HG02840 (cell line): ENCODE measurements at regions not wholly inside any gene's neighbourhood (a gene's known extent, or its start where the extent isn't known, plus 50 kb on each side); places are given as distances from the start of the nearest gene placed in this dataset.
"Not testable (repeated sequence)": the region's sequence is repeated elsewhere in the genome, so short reads cannot be mapped to it uniquely, and the experiment has no call there.

Source experiments
- ATAC-seq: cut with Tn5 transposase; IDR thresholded peaks from one replicate; pipeline ENCODE4 v1.9.1; 2021; ENCODE audit warnings: mild to moderate bottlenecking, moderate library complexity, moderate number of reproducible peaks; ENCODE audit not compliant: unreplicated experiment, low FRiP score

DNA sequence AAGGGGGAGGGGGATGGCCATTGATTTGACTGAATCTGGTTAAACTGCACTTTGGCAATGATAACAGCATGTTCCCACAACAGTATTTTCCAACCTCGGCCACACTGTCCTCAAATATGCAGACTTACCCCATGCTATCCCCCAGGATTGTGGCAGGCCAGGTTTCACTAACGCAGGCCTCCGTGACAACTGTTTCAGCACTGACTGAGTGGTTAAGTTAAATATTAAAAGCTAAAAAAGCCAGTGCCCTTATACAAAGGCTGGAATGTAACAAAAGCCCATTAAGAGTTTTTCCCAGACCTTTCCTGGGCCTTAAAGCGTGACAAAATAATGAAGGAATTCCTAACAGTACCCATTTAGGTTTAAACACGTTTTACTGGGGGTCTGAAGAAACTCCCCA is 202.9 kb downstream of the USP25 start:
- no peak for ATAC-seq

DNA sequence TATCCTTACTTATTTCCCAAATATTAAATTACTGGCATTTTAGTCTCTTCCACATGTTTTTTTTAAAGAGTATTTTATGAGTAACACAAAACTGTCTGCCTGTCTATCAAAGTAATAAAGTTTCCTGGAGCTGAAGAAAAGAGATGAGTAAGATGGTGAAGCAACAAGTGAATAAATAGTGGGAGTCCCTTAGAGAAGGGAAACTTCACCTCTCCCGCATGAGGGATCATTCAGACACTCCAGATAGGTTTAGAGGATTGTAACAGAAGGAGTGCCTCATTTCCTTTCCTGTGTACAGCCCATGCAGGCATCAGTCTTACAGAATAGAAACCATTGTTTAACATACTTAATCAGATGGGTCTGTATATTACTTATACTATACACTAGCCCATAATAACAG is 205.7 kb downstream of the USP25 start:
- no peak for ATAC-seq

DNA sequence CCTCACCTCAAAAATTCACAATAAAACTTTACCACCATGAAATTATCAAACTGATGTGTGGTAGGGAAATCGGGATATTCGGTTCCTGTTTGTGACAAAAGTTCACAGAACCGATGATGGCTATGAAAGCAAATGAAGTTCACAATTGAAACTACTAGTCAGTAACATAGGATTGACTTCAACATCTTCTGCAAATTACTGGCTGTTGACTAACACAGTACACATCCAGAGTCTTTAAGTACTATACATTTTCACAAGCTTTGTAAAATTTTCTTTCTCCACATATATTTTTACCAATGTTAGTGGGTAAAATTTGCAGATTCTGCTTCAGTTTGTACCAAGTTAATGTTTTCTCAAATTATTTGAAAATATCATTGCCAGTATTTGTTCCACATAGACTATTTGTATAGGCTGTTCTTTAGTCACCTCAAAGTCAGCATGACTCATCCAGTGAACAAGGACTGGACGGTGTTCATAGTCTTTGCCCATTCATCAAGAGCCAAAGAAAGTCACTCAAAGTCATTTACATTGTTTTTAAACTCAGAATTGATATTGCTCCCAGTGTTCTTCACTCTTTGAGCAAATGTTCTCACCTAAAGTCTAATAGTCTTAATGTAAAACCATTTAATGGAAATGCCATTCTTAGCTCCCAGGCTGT is 213.4 kb downstream of the USP25 start:
- no peak for ATAC-seq

- ATAC-seq, result no peak
Measured at GRCh38 chr21:15947677-15948076, 217.9 kb downstream of the USP25 start.

DNA sequence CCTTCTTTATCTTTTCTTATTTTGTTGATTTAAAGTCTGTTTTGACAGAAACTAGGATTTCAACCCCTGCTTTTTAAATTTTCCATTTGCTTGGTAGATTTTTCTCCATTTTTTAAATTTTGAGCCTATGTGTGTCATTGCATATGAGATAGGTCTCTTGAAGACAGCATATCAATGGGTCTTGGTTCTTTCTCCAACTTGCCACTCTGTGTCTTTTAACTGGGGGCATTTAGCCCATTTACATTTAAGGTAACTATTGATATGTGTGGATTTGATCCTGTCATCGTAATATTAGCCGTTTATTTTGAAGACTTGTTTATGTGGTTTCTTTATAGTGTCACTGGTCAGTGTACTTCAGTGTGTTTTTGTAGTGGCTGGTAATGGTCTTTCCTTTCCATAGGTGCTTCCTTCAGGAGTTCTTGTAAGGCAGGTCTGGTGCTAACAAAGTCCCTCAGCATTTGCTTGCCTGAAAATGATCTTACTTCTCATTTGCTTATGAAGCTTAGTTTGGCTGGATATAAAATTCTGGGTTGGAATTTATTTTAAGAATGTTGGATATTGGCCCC is 223.9 kb downstream of the USP25 start:
- ATAC-seq, result no peak

DNA sequence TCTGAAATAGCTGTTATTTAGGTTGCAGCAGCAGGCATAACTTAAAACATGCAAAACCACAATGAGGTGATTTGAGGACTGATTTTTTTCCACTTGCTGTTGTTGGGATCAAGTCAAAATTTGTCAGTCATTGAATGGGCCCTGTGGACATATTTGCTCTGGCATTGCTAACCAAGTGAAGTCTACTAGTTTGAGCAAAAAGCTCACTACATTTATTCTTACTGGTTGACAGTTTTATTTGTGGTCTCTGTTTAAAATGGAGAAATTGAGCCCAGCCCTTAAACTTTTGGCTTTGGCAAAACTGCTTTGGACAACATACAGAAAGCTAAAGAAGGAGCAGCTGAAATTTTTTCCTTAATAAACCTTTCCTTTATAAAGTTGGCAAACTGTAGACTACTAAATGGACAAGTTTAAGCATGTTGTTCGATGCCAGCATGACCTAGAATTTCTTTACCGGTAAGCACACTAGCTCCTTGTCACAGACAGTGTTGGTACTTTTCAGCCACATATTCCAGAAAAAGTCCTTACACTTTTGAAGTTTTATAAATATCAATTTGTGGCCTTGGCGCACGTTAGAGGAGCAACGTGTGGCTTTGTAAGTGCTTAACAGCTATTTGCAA is 234.6 kb downstream of the USP25 start:
- no peak for ATAC-seq

DNA sequence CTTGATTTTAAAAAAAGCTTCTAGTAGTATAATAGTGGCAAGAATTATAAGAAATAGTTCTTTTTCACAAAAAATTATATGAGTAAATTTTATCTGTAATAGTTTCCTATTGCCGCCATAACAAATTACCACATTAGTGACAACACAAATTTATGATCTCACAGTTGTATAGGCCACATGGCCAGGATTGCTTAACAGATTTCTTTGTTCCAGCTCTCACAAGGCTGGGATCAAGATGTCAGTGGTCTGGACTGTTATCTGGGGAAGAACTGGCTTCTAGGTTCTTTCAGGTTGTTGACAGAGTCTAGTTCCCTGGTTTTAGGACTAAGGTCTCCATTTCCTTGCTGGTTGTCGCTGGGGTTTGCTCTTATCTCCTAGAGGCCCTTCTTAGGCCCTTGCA is 236.4 kb downstream of the USP25 start:
- ATAC-seq, result no peak

DNA sequence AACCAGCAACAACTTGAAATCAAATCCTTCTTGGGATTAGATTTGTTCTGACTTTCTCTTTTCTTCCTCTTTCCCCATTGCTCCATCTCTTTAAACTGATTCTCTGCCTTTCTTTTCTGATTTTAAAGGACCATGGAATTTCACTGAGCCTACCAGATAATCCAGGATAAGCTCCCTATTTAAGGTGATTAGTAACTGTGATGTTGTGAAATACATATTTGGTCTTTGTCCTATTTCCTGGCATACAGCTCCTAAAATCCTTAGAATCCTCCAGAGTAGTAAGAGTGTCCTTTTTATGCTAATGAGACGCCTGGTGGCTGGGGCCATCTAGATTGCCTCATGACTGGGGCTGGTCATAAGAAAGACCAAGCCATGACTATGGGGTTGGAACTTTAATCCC is 236.9 kb downstream of the USP25 start:
- no peak for ATAC-seq

DNA sequence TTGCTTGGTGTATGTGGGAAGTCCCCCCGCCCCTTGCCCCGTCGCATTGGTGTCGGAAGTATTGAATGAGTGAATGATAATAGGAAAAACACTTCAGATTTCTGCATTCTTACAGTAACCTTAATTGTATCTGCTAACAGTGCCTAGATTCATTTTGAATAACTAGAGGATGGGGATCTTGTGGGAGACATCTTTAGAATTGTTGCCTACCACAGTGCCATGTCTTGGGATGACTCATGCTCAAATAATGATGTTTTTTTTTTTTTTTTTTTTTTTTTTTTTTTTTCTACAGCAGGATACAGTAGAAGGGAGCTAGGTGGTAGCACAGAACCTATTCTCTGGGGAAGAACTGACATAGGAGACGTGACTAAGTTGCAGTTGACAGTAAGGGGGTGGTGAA is 237.9 kb downstream of the USP25 start:
- no peak for ATAC-seq

- ATAC-seq, result no peak
Measured at GRCh38 chr21:15968776-15969310, 239.1 kb downstream of the USP25 start.

- ATAC-seq, result no peak
Measured at GRCh38 chr21:15976807-15977206, 247.0 kb downstream of the USP25 start.

- no peak for ATAC-seq
Measured at GRCh38 chr21:15978215-15978738, 248.5 kb downstream of the USP25 start.

DNA sequence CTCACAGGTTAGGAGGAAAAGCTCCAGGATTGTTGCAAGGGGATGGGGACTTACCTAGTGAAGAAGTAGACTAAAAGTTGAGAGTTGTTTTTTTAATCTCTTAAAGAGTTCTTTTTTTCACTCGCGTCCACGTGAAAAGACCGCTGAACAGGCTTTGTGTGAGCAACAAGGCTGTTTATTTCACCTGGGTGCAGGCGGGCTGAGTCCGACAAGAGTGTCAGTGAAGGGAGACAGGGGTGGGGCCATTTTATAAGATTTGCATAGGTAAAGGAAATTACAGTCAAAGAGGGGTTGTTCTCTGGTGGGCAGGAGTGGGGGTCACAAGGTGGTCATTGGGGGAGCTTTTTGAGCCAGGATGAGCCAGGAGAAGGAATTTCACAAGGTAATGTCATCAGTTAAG is 249.7 kb downstream of the USP25 start:
- not testable (repeated sequence) for ATAC-seq

- no peak for ATAC-seq
Measured at GRCh38 chr21:15986277-15986676, 256.5 kb downstream of the USP25 start.

DNA sequence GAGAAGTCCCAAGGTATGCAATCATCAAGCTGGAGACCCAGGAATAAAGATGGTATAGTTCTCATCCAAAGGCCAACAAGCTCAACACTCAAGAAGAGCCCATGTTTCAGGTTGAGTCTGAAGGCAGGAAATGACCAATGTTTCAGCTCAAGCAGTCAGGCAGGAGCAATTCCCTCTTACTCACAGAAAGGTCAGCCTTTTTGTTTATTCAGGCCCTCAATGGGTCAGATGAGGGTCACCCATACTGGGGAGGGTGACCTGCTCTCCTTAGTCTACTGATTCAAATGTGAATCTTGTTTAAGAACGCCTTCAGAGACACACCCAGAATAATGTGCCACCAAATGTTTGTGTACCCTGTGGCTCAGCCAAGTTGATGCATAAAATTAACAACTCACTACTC is 262.4 kb downstream of the USP25 start:
- ATAC-seq, result no peak

DNA sequence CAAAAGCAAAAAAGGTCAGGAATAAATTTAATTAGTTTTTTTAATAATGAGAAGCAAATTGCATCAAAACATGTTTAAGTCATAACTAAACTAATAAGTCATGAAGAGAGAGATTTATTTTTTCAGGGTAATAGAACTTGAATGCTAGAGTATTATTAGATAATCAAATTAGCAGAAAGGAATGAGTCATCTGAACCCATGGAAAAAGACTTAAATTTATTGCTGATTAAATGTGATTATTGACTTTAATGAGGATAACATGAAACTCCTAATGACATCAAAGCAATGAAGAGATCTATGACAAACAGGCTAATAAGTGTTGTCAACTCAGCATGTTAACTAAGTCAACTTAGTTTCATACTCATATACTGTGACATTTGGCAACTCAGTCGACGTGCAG is 264.2 kb downstream of the USP25 start:
- no peak for ATAC-seq

- no peak for ATAC-seq
Measured at GRCh38 chr21:15999741-16000140, 270.0 kb downstream of the USP25 start.

DNA sequence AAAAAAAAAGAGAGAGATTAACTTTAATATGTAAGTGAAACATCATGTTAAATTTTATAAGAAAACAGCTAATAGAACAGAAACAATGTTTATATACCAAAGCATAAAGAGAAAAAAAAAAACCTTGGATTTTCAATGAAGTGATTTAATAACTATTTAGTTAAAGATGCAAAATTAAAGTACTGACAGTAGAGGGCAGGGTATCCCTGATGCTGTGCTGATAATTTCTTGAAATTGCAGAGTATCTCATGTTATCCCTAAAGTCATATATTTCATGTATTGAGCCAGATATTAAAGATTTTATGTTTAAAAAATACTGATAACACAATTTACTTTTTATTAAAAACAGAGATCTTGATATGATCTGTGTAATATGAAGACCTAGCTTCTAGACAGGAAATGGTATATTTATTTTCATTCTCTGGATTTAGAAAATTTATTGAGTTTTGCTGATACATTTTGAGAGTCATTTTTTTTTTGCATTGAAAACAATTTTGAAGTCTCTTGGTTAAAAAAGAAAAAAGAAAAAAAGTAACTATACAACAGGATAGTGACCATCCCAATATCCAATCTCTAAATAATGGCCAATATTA is 273.2 kb downstream of the USP25 start:
- no peak for ATAC-seq

GRCh38 chr21:16004086-16004485 is 274.3 kb downstream of the USP25 start:
- no peak for ATAC-seq

GRCh38 chr21:16004523-16004922 is 274.7 kb downstream of the USP25 start:
- ATAC-seq, result no peak

GRCh38 chr21:16005996-16006395 is 276.2 kb downstream of the USP25 start:
- ATAC-seq, result no peak
